ENCODE measurements at regions not wholly inside any gene's neighbourhood (a gene's known extent, or its start where the extent isn't known, plus 50 kb on each side); places are given as distances from the start of the nearest gene placed in this dataset.

DNA sequence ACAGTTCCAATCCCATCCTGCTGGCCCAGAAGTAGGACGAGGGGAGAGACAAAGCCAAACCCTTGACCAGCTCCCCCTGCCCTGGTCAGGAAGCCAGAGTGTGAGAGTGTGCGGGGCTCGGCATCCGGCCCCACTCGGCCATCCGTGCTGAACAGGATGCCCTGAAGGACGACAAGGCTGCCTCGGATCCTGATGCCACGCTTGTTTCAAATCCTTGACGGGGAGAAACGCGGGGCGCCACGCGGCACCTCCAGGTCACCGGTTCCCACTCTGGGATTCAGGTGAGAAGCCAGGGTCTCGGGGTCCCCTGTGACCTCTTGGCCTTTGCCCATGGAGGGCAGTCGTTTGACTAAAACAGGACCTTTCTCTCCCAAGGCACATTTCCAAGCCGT lies 167.8 kb downstream of the BRD1 start:
- DNase-seq, result no peak

DNA sequence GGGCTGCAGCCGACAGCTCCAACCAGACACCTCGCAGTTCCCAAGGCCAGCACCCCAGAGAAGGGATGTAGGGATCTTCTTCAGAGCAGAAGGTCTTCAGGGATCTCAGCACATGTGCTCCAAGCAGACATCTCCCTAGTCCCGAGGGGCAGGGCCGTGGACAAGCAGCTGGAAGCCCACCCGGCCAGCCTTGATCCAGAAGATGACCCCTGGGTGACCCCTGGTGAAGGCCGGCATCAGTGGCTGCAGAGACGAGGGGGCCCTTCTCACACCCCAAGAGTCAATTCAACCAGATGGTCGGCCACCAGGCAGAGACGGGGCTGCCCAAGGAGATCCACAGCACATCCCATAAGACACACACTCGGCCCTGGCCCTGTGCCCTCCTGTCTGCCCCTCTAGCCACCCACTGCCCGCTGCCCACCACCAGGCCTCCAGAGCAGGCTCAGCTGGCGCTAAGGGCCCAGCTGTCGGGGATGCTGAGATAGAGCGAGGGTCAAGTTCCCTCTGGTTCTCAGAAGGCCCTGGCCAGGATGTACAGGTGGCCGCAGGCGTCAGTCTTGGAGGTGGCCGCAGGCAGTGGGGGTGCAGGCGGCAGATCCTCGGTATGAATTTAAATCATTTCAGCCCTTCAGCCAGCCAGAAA lies 168.3 kb downstream of the BRD1 start:
- DNase-seq, result no peak

DNA sequence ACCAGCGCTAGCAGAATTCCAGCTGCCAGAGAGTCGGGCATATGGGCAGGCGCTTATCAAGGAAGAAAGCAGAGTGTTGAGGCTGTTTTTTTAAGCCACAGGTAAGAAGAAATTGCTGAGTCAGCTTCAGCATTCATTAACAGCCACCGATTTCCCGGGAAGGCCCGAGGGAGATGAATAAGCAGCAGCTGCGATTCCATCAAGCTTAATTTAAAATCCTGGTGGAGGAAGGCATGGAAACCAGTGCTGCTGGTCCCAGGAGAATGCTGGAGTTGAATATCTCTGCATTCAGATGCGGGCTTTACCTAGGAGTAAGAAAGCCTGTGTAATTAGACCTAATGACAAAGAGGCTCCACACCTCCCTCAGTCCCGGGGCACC lies 168.8 kb downstream of the BRD1 start:
- no peak for DNase-seq

DNA sequence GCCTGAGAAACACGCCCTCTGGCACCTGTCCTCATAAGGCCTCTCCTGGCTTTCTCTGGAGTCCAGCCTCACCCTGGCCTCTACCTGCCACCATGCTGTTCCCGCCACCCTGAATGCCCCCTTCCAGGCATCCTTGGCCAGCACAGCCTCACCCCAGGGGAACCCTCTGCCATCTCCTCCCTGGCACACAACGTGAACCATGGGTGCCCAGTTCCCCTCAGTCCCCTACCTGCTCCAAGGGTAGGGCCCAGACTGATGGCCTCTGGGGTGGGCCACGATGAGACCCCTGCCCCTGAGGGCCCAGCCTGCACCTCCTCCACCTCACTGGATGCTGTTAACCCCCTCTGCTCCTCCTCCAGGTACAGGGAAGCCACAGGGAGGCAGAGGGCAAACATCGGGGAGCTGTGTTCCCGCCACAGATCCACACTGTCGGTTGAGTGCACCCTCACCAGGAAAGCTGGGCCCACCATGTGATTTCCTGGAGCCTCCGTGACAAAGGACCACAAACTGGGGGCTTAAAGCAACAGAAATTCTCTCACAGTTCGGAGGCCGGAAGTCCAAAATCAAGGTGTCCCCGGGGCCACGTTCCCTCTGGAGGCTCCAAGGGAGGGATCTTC lies 169.6 kb downstream of the BRD1 start:
- DNase-seq, result no peak

DNA sequence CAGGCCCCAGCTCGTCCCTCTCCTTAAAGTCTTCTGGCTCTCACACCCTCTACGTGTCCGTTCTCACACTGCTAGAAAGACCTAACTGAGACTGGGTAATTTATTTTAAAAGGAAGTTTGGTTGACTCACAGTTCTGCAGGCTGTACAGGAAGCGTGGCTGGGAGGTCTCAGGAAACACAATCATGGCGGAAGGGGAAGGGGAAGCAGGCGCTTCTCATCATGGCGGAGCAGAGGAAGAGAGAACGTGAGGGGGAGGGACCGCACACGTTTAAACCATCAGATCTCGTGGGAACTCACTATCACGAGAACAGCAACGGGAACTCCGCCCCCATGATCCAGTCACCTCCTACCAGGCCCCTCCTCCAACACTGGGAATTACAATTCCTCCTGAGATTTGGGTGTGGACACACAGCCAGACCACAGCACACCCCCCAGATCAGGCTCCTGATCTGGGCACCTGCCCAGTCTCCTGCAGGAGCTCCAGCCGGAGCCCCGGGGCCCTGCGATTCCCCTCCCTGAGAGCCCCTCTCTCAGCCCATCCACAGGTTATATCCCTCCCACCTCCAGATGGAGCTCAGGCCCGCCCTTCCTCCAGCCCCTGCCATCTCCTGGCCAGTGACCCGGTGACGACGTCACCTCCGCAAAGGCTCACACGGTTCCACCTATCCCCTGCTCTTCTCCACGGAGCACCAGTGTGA lies 170.2 kb downstream of the BRD1 start:
- no peak for DNase-seq

DNA sequence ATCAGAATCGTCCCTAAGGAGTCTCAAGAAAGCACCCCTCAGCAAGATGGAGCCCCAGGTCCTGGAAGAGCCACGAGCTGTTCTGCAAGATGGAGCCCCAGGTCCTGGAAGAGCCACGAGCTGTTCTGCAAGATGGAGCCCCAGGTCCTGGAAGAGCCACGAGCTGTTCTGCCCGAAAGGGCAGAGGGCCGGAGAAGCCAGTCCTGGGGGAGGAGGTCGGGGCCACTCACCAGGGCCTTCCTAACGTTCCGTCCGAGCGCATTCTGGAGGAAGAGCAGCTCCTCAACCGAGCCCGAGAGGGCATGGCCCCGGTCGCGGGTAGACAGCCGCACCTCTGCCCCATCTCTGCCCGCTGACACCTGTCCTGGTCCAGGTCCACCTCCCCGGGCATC lies 170.8 kb downstream of the BRD1 start:
- peak in 1 of 51 donors; percentile 29 for DNase-seq

DNA sequence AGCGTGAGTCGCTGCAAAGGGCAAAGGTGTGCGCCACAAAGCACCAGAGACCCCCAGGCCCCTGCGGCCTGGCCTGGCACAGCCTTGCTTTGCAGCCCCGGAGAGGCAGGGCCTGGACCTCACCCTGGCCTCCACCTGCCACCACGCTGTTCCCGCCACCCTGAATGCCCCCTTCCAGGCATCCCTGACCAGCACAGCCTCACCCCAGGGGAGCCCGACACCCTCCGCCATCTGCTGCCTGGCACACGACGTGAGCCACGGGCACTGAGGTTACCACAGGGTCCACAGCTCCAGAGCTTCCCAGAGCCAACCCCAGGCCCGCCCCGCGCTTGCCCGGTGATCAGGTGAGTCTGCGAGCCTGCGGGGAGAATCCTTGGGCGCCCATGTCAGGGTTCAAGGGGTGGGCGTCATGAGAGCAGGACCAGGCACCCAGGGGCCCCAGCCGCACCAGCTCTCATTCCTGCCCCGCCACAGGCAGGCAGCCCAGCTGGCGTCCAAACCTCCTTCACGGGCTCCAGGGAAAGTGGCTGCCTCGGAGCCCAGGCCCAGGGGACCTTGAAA lies 171.3 kb downstream of the BRD1 start:
- DNase-seq, result no peak

DNA sequence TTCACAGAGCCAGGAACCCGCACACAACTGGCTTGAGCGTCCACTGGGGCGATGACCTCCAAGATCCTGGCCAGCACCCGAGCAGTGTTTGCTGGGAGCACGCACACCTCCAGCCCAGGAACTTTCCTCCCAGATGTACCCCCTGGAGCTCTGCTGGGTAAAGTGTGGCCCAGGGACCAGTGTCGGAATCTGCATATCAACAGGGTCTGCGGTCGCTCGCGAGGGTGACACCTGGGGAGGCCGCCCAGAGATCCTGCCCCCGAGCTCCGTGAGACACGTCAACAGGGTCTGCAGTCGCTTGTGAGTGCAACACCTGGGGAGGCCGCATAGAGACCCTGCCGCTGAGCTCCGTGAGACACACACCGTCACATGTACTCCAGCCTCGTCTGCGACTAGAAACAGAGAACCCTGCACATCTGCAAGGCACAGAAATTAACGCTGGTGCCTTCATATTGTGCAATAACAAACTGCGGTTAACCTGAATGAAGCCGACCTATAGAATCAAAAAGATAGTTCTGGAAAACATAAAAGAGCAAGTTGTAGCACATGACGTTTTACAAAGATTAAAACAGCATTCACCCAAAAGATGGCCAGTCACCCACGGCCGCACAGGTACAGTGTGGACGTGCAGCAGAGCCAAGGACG lies 172.4 kb downstream of the BRD1 start:
- no peak for DNase-seq

DNA sequence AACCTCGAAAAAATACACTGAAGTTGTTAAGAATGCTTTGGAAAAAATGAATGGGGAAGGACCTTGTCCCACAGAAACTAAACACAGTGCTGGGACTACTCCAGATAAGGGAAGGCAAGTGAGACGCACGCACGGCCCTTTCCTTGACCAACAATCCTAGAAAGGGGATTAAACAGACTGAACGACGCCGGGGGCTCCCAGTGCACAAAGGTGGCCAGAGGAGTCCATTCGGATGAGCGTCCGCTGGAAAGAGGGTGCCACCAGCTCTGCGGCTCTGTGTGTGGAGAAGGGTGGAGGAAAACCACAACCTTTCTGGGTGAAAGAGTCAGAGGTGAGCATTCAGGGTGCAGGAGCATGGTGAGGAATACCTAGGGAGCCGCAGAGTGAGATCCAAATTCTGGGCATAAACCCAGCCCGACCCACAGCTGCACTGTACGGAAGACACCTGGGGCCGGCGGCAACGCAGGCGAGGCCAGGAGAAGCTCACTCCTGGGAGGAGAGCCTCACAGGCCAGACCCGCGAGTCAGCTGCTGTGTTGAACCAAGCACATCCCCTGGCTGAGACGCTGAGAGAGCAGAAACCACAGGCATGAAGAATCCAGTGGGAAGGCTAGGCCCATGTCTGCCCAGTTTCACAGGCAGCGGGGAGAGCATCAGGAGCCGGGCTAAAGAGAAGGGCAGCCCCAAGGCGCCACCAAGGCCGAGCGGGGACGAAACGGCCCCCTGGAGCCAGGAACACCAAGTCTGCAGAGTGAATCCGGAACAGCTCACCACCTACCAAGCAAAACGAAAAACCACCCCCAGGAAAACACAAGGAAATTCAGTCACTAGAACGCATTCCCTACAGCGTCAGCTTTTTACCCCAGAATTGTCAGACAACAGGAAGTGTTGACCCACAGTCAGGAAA lies 177.1 kb downstream of the BRD1 start:
- DNase-seq, result no peak

DNA sequence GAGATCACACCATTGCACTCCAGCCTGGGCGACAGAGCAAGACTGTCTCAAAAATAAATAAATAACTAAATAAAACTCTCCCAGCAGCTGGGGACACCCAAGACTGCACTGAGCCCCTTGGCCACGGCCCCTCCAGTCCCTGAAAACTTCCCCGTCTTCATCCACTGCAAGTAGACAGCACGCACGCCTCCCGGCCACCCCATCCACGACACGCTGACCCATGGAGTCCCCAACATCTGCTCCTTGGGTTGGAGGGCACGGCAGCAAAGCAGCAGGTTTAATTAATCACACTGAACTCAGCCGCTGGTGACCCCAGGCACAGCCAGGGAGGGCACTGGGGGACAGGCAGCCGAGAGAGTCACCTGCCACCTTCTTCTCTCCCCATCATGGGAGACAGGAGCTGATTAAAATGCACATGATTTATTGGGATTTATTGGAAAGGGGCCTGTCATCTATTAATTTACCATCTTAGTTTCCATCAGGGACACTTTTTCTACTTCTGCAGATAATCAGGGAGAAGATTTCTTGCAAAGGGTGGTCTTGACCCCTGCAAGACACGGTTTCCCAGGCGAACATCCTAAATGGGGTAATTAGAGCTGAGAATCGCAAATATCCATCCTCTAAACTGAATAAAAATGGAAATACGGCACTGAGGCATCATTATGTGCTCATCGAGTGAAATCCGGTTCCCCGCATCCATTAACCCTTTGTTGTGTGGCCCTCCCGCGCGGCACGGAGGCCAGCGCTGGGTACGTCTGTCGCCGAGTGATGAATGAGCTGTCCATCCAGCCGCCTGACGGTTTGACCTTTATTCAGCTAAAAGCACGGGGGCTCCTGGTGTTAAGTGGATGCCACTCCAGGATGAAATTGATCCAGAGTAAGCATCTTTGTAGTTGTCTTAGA lies 178.3 kb downstream of the BRD1 start:
- DNase-seq, result no peak

DNA sequence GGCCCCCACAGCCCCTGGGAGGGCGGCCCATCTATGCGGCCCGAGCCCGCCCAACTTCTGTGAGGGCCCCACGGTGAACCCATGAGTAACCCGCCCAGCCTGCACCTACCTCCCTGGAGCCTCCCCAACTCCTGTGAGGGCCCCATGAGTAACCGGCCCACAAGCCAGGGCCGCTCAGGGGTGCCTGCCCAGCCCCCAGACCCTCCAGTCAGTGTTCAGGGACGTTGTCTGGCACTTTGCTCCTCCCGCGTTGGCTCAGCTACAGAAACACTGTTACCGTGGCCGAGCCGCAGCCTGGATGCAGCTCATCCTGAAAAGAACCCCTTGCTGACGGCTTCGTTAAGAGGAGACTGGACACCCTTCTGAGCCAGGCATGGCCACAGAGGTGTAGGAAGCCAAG lies 179.6 kb downstream of the BRD1 start:
- no peak for DNase-seq

DNA sequence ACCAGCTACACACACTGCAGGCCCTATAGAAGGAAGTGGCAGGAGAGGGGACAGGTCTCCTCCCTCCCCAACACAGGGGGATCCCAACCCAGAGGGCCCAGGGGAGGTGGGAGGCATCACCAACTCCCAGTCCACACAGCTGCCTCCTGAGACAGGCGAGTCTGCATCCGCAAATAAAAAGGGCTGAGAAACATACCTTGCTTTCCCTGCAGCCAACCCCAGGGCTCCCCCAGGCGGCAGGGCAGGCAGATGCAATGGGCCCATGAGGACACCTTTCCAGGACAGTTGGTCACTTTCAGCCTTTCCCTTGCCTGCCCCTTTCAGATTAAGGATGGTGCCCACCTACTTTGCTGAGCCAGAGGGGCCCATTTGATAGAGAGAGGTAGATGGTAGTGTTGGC lies 180.0 kb downstream of the BRD1 start:
- DNase-seq, result no peak

DNA sequence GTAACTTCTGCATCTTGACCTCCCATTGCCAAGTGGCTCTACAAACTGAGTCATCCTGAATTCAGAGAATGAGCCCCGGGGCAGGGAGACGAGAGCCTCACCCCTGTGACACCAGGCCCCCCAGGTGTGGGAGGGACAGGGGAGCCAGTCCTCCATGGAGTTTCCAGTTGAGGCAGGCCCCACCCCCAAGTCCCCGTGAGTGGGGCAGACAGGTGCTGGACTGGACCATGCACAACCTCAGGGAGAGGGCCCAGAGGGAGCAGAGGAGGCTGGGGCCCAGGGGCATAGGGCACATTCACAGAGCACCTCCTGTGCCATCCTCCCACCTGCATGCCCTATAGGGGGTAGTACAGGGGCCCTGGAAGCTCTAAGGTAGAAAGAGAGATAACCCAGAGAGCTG lies 180.8 kb downstream of the BRD1 start:
- DNase-seq, result no peak

DNA sequence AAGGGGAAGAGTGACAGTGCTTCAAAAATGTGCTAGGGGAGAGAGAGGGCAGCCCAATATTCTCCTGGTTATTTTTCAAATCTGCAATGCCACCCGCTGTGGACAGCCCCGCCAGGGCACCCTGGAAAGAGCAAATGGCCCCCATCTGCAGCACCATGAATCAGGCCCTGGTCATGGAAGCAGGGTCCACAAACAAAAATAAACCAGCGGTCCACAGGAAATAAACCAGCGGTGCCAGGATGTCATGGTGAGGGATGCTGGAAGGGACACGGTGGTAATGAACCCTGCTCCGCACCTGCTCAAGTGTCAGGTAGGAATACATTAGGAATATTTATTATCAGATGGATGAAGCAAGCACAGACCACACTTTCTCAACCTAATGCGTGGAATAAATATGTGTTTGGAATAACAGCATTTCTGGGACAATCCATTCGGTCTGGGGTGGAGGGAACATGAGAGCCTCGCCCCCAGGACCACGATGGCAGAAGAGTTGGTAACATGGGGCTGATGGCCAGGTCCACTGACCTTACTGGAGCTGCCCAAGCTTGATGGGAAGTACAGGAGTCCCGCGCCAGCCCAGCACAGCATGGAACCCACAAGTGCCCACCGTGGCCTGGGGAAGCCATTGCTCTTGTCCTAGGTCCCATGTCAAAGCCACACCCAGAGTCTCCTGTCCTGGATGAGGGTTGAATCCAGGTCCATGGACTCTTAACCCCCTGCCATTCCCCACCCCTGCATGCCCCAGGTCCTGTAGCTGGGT lies 181.7 kb downstream of the BRD1 start:
- DNase-seq, result no peak

DNA sequence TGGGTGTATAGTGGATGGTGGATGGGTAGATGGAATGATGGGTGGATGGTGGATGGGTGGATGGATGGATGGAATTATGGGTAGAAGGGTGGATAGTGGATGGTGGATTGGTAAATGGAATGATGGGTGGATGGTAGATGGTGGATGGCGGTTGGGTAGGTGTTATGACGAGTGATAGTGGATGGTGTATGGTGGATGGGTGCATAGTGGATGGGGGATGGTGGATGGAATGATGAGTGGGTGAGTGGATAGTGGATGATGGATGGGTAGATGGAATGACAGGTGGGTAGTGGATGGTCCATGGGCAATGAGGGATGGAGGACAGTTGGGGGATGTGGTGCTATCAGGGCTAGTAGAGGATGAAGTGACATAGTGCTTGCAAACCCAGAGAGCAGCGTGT lies 182.4 kb downstream of the BRD1 start:
- DNase-seq, result no peak

DNA sequence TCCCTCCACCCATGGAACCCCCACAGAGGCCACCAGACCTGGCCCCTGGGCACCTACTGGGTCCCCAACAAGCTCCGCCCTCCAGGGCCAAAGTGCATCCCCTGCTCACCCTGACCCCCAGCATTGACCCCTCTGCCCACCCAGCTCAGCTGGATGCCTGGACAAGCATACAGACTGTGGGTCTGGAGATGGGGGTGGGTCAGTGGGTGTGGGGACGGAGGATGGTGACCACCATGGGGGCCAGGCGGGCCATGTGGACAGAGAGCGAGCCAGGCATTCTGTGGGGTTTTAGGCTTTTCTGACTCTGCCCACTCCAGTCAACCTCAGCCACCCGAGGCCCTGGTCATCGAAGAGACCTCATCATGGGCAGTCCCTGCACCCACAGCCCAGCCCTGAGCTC lies 183.7 kb downstream of the BRD1 start:
- no peak for DNase-seq

DNA sequence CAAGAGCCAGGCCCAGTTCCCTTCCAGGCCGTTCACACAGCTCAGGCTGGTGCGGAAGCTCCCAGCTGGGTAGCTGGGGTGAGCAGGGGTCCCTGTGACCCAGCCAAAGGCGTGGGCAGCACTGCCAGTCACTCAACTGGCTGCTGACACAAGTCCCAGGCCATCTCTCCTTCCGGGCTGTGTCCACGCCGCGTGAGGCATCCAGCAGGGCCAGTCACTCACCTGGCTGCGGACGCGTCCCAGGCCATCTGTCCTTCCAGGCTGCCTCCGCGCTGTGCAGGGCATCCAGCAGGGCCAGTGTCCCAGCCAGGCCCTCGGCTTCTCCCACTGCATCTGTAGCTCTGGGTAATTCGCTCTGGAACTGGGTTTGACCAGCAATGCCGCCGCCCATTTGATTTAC lies 184.2 kb downstream of the BRD1 start:
- no peak for DNase-seq

DNA sequence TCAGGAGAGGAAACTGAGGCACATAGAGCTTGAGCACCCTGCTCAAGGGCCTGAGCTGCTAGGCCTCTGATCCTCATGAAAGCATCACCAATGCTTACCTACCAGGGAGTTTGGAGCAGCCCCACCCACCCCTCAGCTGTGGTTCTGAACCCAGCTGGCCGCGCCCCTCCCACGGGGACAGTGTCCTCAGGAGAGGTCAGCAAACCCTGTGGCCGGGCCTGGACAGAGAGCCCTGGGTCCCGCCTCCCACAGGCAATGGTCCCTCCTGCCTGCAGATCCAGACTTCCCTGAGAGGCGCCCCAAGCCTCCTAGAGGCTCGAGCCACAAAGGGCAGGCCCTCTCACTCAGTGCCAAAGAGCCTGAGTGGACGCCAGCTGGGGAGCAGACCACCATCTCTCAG lies 184.9 kb downstream of the BRD1 start:
- DNase-seq, result no peak

DNA sequence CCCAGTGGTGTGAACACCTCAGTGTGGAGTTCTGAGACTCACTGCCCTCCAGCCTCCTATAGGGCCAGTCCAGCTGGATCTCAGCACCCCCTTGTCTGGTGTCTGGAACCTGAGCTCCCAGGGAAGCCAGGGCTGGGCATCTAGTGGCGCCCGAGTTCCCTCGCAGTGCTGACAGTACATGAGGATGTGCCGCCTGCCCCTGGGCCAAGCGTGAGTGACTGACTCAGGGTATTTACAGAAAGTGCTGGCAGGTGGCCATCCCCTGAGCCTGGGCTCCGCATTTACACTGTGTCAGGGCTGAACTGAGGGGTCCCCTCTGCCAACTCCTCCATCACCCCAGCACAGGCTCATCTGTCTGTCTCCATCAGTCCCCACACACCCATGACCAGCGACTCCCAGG lies 185.3 kb downstream of the BRD1 start:
- no peak for DNase-seq

All from hypothalamus (tissue), 51 donors.